PC-9 (cell line): ENCODE measurements at regions not wholly inside any gene's neighbourhood (a gene's known extent, or its start where the extent isn't known, plus 50 kb on each side); places are given as distances from the start of the nearest gene placed in this dataset.

ENCODE experiments used
- BruUV-seq: library from RNA; stranded (reverse); fragments of 400-500 nt; replicated peaks from 2 replicates; lab custom pipeline; 2021; lab: Mats Ljungman, UMichigan
- CTCF ChIA-PET: fragments of 300-600 bp; sonication (Branson Sonifier 250); formaldehyde crosslinking; loops from one replicate; lab custom pipeline; 2022; ENCODE audit warnings: antibody characterized with exemption; lab: Charles Lee
- POLR2A ChIA-PET: fragments of 300-600 bp; sonication (Branson Sonifier 250); formaldehyde crosslinking; loops from one replicate; lab custom pipeline; 2022; ENCODE audit warnings: antibody characterized with exemption; ENCODE audit not compliant: unreplicated experiment; lab: Charles Lee
- DNase-seq, 2 experiments: peaks; one replicate each; pipeline versions ENCODE4 v3.0.0 to v3.0.0-alpha.2; 2015 to 2022; ENCODE audit warnings: mixed read lengths in 1 of 2
- H2AFZ ChIP-seq: fragments of 200-600 bp; sonication (generic); 2 replicates; pipeline ENCODE4 v1.8.1; 2017; ENCODE audit warnings: antibody characterized with exemption
- H3F3A ChIP-seq: fragments of 200-600 bp; sonication (generic); 2 replicates; pipeline ENCODE4 v1.8.1; 2017; ENCODE audit warnings: antibody characterized with exemption, mild to moderate bottlenecking, low read depth; ENCODE audit not compliant: insufficient read depth
- H3K27ac ChIP-seq: fragments of 200-600 bp; sonication (generic); 2 replicates; pipeline ENCODE4 v1.6.1; 2016; ENCODE audit warnings: mixed run types
- H3K27me3 ChIP-seq: fragments of 200-600 bp; sonication (generic); 2 replicates; pipeline ENCODE4 v1.6.1; 2016; ENCODE audit warnings: low read depth, mixed run types; ENCODE audit not compliant: insufficient read depth
- H3K36me3 ChIP-seq: fragments of 200-600 bp; sonication (generic); 2 replicates; pipeline ENCODE4 v1.6.1; 2016; ENCODE audit warnings: low read depth, mixed run types
- H3K4me1 ChIP-seq: fragments of 200-600 bp; sonication (generic); replicated peaks from 2 replicates; pipeline ENCODE4 v1.6.1; 2016; ENCODE audit warnings: mixed run types; ENCODE audit not compliant: insufficient read depth
- H3K4me2 ChIP-seq: fragments of 200-600 bp; sonication (generic); 2 replicates; pipeline ENCODE4 v1.6.1; 2017; ENCODE audit warnings: mixed run types
- H3K4me3 ChIP-seq: fragments of 200-600 bp; sonication (generic); 2 replicates; pipeline ENCODE4 v1.6.1; 2016; ENCODE audit warnings: mixed run types
- H3K79me2 ChIP-seq: fragments of 200-600 bp; sonication (generic); 2 replicates; pipeline ENCODE4 v1.6.1; 2017; ENCODE audit warnings: low read depth, mixed run types
- H3K9me2 ChIP-seq: fragments of 200-600 bp; sonication (generic); 2 replicates; pipeline ENCODE4 v1.8.1; 2017; ENCODE audit warnings: mild to moderate bottlenecking; ENCODE audit not compliant: insufficient read depth
- H3K9me3 ChIP-seq: fragments of 200-600 bp; sonication (generic); 2 replicates; pipeline ENCODE4 v1.8.1; 2016; ENCODE audit warnings: low read depth; ENCODE audit not compliant: insufficient read depth
- H4K20me1 ChIP-seq: fragments of 200-600 bp; sonication (generic); 2 replicates; pipeline ENCODE4 v1.8.1; 2017; ENCODE audit not compliant: insufficient read depth
- EZH2 ChIP-seq: fragments of 200-600 bp; sonication (generic); IDR thresholded peaks from 2 replicates; pipeline ENCODE4 v1.8.0; 2017; ENCODE audit warnings: antibody characterized with exemption, low read depth
- intact Hi-C: fragments of 100-400 bp; cut with micrococcal nuclease; formaldehyde crosslinking; loops from one replicate; pipeline ENCODE4 v1.10.0; 2022; ENCODE audit not compliant: unreplicated experiment
- TF ChIP-seq, protein P1 (sequence below): fragments of 200-600 bp; sonication (generic); conservative IDR thresholded peaks from 2 replicates; pipeline ENCODE4 v1.6.1; 2017; ENCODE audit warnings: mixed run types, antibody characterized with exemption, mild to moderate bottlenecking, moderate library complexity

DNA sequence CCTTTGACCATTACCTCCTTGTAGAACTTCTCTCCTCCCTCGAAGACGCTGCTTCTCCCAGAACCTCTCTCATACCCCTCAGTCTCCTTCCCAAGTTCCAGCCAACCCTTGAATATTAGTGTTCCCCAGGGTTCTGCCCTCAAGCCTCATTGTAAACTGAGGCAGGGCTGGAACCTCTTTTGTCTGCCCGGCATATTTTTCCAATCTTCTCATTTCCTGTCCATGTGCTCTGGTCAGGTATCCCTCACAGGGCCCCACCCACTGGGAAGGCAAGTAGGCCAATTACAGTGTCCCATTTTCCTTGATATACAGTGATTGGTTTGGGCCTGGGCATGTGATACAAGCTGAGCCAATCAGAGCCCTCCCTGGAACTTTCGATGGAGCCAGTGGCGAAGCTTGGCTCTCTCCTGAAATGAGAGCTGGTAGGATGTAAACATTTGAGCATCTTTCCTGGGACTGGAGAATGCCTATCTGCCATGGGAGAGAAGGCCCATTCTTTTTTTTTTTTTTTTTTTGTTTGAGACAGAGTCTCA, 57.1 kb upstream of the ID3 start:
- Histone ChIP-seq H3K9me3 (no peaks in the 10 kb centered on the region), H3K36me3 (no peaks in the 10 kb centered on the region), H3K4me1 (no peaks in the 10 kb centered on the region), H3F3A (no peaks in the 10 kb centered on the region; the same call in 1 of the 2 replicates), H3K9me2 (no peaks in the 10 kb centered on the region), H2AFZ (no peak overlapping the region), H3K4me3 (no peak overlapping the region), H4K20me1 (no peaks in the 10 kb centered on the region), H3K79me2 (no peaks in the 10 kb centered on the region), H3K4me2 (no peak overlapping the region), H3K27me3 (no peaks in the 10 kb centered on the region), H3K27ac (no peak overlapping the region)
- no peak for TF ChIP-seq EZH2
- TF ChIP-seq, protein P1, sequence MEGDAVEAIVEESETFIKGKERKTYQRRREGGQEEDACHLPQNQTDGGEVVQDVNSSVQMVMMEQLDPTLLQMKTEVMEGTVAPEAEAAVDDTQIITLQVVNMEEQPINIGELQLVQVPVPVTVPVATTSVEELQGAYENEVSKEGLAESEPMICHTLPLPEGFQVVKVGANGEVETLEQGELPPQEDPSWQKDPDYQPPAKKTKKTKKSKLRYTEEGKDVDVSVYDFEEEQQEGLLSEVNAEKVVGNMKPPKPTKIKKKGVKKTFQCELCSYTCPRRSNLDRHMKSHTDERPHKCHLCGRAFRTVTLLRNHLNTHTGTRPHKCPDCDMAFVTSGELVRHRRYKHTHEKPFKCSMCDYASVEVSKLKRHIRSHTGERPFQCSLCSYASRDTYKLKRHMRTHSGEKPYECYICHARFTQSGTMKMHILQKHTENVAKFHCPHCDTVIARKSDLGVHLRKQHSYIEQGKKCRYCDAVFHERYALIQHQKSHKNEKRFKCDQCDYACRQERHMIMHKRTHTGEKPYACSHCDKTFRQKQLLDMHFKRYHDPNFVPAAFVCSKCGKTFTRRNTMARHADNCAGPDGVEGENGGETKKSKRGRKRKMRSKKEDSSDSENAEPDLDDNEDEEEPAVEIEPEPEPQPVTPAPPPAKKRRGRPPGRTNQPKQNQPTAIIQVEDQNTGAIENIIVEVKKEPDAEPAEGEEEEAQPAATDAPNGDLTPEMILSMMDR: no peak
- POLR2A ChIA-PET: interaction anchor here (0.6 kb wide), 1 partner anchor 62 kb away, joined by 11 read pairs; no protein-coding TSS in a partner anchor
- BruUV-seq: no TSS peak
- CTCF ChIA-PET: no interaction called here
- intact Hi-C loops: no loop called here
- no peak for DNase-seq

GRCh38 chr1:23615852-23616251, 56.6 kb upstream of the ID3 start:
- POLR2A ChIA-PET: interaction anchor here (0.6 kb wide), 1 partner anchor 62 kb away, joined by 11 read pairs; no protein-coding TSS in a partner anchor
- no peaks in the 10 kb centered on the region for H3K36me3 ChIP-seq
- H3K9me3 ChIP-seq: no peaks in the 10 kb centered on the region
- DNase-seq: no peak
- no peak overlapping the region for H2AFZ ChIP-seq
- H3K4me1 ChIP-seq: no peaks in the 10 kb centered on the region
- no peak overlapping the region for H3K4me3 ChIP-seq
- H3K27ac ChIP-seq: no peak overlapping the region
- H3K79me2 ChIP-seq: no peaks in the 10 kb centered on the region
- no peaks in the 10 kb centered on the region for H4K20me1 ChIP-seq
- H3F3A ChIP-seq: no peaks in the 10 kb centered on the region; the same call in 1 of the 2 replicates
- H3K27me3 ChIP-seq: no peaks in the 10 kb centered on the region
- intact Hi-C loops: no loop called here
- no peaks in the 10 kb centered on the region for H3K9me2 ChIP-seq
- BruUV-seq: no TSS peak
- CTCF ChIA-PET: no interaction called here
- H3K4me2 ChIP-seq: no peak overlapping the region
- no peak for TF ChIP-seq EZH2
- TF ChIP-seq, protein P1: no peak

- BruUV-seq: no TSS peak
- Histone ChIP-seq H3K9me2 (no peaks in the 10 kb centered on the region), H4K20me1 (no peaks in the 10 kb centered on the region), H3K36me3 (no peaks in the 10 kb centered on the region), H3K4me1 (no peaks in the 10 kb centered on the region), H3K79me2 (no peaks in the 10 kb centered on the region), H3K9me3 (no peaks in the 10 kb centered on the region), H3F3A (no peaks in the 10 kb centered on the region; the same call in 1 of the 2 replicates), H3K27ac (no peak overlapping the region), H3K4me2 (no peak overlapping the region), H2AFZ (no peak overlapping the region), H3K4me3 (no peak overlapping the region), H3K27me3 (no peaks in the 10 kb centered on the region)
- CTCF ChIA-PET: no interaction called here
- no peak for TF ChIP-seq EZH2
- TF ChIP-seq, protein P1: no peak
- DNase-seq: no peak
- POLR2A ChIA-PET: no interaction called here
- intact Hi-C loops: no loop called here
Measured at GRCh38 chr1:23615423-23615822, 56.1 kb upstream of the ID3 start.
